ENCODE measurements at regions not wholly inside any gene's neighbourhood (a gene's known extent, or its start where the extent isn't known, plus 50 kb on each side); places are given as distances from the start of the nearest gene placed in this dataset.
"Not testable (repeated sequence)": the region's sequence is repeated elsewhere in the genome, so short reads cannot be mapped to it uniquely, and the experiment has no call there.

GRCh38 chr2:149729586-149729985 is 142.0 kb upstream of the MMADHC start:
- no peak for FAIRE-seq
- no peak for DNase-seq (ENCODE audit: low spot score)

DNA sequence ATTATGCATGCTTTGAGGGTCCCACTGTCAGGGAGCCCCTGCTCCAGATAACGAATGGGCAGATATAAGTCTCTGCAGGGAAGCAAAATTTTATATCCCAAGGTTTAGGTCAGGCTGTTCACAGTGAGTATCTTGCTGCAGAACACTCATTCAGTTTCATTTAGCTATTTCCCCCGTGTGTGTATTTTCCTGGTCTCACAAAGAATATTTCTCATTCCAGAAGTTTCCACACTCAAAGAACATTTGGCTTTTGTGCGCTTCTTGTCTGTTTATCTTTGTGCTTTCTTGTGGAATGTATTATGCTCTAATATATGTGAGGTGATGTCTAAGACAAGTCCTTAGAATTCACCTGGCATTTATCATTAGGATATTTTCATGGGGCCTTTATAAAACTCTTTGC is 140.4 kb upstream of the MMADHC start:
- DNase-seq (ENCODE audit: low spot score) (no peak), FAIRE-seq (no peak)

DNA sequence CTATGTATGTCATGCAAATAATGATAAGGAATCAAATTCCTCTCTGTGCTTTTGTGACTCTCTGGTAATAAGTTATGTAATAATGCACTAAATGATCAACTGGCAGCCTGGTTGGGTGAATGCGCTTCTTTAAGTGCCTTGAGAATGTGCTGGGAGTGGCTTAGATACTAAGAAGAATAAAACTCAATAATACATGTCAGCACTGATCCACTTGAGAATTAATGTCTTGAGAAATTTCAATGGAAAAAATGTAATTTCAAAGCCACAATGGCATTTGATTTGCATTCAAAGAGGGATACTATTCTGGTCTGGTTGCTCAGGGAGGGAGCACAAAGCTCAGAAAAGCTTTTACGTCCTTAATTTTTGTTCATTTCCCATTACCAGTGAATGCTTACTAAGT is 137.7 kb upstream of the MMADHC start:
- FAIRE-seq (no peak), DNase-seq (ENCODE audit: low spot score) (no peak)

GRCh38 chr2:149724091-149724490 is 136.5 kb upstream of the MMADHC start:
- DNase-seq (ENCODE audit: low spot score) = no peak
- no peak for FAIRE-seq

DNA sequence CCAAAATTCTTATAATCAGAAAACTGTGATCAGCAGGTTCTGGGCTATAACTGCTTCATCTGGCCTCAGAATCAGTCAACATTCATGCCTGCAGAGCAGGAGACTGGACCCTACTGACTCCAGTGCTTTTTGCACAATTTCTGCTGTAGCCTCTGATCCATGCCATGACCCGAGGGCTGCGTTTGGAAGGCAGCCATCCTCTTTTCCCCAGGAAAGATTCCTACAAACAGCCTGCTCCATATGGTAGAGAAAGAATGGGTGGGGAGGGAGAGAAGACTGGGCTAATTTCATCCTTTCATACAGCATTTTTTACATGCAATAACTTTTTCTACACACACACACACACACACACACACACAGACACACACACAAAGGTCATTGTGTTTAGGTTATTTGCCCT is 133.0 kb upstream of the MMADHC start:
- no peak for DNase-seq (ENCODE audit: low spot score)
- no peak for FAIRE-seq

GRCh38 chr2:149719695-149720094 is 132.1 kb upstream of the MMADHC start:
- FAIRE-seq (no peak), DNase-seq (ENCODE audit: low spot score) (no peak)

GRCh38 chr2:149716687-149717086 is 129.1 kb upstream of the MMADHC start:
- no peak for DNase-seq (ENCODE audit: low spot score)

GRCh38 chr2:149715894-149716293 is 128.3 kb upstream of the MMADHC start:
- FAIRE-seq (no peak), DNase-seq (ENCODE audit: low spot score) (no peak)

More at GRCh38 chr2:149716687-149717086, 129.1 kb upstream of the MMADHC start:
- FAIRE-seq = no peak

DNA sequence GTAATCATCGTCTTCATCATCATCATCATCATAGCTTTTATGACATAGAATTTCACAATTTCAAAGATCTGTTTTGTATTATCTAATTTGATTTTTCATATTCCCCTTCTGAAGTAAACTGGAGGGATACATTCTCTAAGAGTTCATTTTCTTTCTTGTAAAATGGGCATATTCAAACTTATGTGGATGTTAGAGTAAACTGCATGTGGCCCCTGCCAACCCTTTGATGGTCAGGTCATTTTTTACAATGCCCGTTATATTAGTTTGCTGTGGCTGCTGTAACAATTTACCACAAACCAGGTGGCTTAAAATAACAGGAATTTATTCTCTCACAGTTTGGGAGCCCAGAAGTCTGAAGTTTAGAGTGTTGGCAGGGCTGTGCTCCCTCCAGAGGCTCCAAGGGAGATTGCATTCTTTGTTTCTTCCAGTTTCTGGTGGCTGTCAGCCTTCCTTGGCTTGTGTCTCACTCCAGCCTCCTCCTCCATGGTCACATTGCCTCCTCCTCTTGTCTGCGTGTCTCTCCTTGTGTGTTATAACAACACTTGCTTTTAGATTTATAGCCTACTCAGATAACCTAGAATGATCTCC is 127.5 kb upstream of the MMADHC start:
- no peak for FAIRE-seq
- DNase-seq (ENCODE audit: low spot score) = peak; percentile 34

DNA sequence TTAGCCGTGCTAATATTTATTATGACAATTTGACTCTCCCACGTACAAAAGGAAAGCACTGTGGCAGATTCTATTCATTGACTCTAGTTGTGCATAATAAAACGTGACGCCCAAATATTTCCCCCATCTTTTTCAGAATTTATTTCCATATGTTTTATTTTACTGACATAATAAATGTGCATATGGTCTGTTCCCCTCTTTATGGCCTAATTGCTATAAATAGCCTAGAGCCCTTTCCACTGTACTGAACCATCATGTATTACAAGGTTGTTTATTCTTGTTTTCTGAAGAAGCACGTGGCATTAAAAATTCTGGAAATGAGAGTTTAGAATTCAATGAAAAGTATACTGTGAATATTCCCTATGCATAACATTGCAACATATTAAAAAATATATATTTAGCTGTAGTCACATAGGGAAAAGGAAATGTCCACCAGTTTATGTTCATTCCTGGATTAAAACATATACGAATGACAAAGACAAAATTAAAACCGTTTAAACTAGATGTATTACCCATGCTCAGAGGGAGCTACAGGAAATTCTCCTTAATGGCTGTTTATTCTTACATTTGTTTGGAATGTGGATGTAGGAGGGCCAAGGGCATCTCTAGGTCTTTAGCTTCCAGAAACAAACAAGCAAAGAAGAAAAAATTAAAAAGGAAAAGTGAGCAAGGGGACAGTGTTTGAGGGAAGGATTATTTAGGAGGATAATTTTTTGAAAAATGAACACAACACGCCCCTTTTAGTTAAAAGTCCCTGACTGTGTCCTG is 122.1 kb upstream of the MMADHC start:
- no peak for DNase-seq (ENCODE audit: low spot score)
- FAIRE-seq = no peak

DNA sequence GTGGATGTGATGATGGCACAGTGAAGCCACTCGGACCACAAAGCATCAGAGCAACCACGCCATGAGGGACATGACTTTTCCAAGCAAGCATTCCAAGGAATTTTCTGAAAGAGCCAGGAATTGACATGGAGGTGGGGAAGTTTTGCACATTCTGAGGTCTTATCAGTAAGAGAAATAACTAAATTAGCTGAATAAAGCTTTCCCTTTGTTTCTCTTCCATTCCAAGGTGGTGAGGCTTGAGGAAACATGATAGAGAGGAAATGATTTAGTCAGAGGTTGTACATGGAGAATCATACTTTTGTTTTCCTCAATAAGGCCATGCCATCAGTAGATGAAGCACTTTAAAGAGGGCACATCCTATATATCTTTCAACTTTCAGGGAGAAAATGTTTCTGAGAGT is 115.7 kb upstream of the MMADHC start:
- DNase-seq (ENCODE audit: low spot score) (no peak), FAIRE-seq (no peak)

GRCh38 chr2:149702571-149702970 is 115.0 kb upstream of the MMADHC start:
- no peak for FAIRE-seq
- no peak for DNase-seq (ENCODE audit: low spot score)

- no peak for FAIRE-seq
- no peak for DNase-seq (ENCODE audit: low spot score)
Observed at GRCh38 chr2:149701241-149701640, 113.7 kb upstream of the MMADHC start.

DNA sequence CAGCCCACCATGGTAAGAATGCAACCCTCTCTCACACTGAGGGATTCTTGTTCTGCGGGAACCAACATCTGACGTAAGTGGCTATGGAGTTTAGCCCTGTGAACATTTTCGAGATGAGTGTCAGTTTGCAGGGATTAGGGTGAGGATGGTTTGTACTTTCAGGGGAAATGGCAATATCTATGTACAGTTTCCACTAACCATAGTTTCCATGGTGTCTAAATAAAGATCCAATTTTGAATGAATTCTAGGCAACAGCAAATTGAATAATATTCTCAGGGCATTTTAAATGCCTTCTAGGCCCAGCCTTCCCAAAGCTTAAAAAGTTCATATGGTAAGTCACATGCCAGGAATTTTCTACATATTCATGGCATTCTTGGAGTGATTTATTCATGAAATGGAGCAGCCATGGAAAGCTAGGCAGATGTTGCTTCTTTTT is 105.4 kb upstream of the MMADHC start:
- DNase-seq (ENCODE audit: low spot score) (no peak), FAIRE-seq (no peak)

- DNase-seq (ENCODE audit: low spot score) (no peak), FAIRE-seq (no peak)
Observed at GRCh38 chr2:149690825-149691224, 103.2 kb upstream of the MMADHC start.

- DNase-seq (ENCODE audit: low spot score) = no peak
- no peak for FAIRE-seq
Observed at GRCh38 chr2:149687052-149687427, 99.5 kb upstream of the MMADHC start.

DNA sequence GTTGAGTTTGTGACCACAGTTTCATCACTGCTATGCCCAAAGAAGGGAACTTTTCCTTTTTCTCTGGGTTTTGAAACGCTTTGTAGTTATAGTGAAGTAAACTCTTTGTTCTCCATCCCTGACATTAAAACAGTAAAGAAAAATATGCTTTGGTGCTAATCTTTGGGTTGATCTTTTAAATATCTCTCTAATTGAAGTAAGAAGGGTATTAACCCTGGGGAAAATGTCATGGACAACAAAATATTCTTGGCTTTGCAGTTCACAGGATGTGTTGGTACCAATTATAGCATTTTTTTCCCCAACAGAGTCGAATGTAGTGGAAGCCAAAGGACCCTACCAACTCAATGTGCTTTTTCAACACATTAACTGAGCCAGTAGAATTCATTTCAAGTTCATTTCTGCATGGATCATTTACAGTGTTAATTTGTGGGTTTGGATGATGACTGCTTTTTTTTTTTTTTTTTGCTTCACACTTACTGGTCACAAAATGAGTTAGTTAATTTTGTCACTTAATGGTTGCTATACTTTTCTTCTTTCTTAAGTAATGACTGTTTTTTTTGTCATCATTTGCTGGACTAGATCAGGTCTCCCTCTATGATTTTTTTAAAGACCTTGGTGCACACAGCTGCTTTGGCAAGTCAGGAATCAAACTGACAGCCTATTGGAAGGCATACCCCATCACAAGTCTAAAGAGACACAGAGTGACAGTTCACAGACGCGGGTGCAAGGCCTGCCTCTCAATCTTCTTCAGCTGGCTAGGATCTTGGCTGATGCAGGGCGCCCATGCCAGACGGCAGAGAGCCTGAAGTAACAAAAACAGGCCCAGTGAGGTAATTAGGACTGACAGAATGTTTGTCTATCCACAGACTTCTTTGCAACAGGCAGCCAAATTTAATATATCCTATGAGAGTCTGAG is 98.8 kb upstream of the MMADHC start:
- FAIRE-seq (no peak), DNase-seq (ENCODE audit: low spot score) (no peak)

GRCh38 chr2:149685401-149685800 is 97.8 kb upstream of the MMADHC start:
- not testable (repeated sequence) for DNase-seq (ENCODE audit: low spot score); FAIRE-seq

DNA sequence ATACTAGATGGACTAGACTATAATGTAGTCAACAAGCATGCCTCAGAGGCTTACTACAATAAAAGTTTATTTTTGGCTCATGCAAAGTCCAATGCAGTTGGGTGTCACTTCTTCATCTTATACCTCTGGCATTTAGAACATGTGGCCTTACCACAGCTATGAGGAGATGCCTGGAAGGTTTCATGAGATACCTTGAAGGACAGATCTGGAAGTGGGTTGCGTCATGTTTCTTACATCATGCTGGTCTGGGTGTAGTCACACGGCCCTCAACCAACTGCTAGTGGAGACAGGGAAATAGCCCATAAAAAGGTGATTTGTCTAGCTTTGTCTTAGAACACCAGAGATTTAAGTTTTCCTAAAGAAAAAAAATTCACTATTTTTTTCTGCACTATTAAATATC is 91.7 kb upstream of the MMADHC start:
- DNase-seq (ENCODE audit: low spot score) (no peak), FAIRE-seq (no peak)

GRCh38 chr2:149677416-149677815 is 89.8 kb upstream of the MMADHC start:
- DNase-seq (ENCODE audit: low spot score) (no peak), FAIRE-seq (no peak)

- FAIRE-seq (no peak), DNase-seq (ENCODE audit: low spot score) (no peak)
Observed at GRCh38 chr2:149670086-149670485, 82.5 kb upstream of the MMADHC start.

GRCh38 chr2:149666809-149667320 is 79.3 kb upstream of the MMADHC start:
- FAIRE-seq (no peak), DNase-seq (ENCODE audit: low spot score) (no peak)
